ENCODE measurements at regions not wholly inside any gene's neighbourhood (a gene's known extent, or its start where the extent isn't known, plus 50 kb on each side); places are given as distances from the start of the nearest gene placed in this dataset.

DNA sequence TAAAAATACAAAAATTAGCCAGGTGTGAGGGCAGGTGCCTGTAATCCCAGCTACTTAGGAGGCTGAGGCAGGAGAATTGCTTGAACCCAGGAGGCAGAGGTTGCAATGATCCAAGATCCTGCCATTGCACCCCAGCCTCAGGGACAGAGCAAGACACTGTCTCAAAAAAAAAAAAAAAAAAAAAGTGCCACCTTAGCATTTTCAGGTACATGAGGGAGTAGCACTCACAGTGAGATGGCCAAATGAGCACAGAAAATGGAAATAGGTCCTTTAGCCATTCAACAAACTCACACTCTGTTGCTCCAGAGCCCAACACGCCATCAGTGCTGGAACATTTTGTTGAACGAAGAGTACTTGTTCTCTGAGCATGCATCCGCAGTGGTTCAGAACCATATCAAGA, 75.2 kb upstream of the MYL2 start:
- DNase-seq: no peak

DNA sequence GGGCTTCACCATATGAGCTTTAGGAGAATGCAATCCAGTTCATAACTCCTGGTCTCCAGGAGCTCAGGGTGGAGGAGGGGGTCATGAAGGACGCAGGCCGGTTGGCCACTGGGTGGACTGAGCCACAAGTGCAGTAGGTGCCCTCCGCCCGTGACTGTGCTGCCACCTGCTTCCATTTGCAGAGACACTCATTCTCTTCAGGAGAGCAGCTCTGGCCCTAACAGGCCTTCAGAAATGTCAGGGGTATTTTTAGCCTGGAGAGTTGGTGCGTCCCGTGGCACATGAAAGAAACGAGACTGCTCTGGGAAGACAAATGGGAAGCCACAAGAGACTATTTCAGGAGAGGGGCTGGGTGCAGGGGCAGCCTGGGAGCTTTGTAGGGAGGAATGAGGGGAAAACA, 74.6 kb upstream of the MYL2 start:
- no peak for DNase-seq

DNA sequence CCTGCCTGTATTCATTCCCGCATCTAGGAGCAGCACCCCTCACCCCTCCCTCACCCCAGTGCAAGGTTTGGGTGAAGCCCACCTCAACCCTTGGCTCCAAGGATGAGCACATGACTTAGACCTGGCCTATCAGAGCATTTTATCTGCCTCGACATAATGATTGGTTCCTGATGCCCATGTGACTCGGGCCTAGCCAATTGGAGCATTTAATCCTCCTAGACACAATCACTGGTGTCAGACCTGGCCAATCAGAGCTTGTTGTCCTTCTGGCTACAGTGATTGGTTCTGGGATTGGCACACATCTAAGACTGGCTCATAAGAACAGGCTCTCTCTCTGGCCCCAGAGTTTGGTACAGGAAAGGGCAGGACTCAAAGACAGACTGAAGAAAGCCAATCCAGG, 73.1 kb upstream of the MYL2 start:
- DNase-seq: no peak

DNA sequence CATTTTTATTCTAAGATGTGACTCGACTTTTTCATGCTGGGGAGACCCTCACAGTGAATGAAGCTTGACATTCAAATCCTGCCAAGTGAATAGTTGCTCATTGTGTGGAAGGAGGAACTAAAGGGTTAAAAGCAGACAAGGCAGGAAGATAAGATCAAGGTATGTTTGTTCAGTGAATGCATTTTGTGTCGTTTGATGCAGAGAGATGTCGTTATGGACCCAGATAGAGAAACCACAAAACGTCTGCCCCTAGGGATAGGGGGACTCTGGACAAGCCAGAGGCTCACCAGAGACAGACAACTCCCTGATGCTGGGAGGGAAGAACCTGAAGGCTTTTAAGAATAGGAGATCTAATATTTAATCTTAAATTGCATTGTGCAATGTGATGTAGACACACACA, 72.5 kb upstream of the MYL2 start:
- no peak for DNase-seq

DNA sequence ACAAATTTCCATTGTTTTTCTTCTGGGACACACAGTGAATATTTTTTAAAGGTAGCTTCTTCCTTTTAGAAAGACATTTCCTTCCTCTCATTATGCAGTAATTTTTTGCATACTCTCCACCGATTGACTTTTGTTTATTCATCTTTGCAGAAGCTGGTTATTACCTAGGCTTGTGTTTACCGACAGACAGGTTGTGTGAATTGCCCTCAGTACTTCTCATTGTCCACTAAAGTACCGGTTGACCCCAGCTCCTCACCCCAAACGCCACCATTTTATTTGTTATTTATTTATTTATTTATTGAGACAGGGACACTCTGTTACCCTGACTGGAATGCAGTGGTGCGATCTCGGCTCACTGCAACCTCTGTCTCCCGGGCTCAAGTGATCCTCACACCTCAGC, 63.4 kb upstream of the MYL2 start:
- no peak for DNase-seq

DNA sequence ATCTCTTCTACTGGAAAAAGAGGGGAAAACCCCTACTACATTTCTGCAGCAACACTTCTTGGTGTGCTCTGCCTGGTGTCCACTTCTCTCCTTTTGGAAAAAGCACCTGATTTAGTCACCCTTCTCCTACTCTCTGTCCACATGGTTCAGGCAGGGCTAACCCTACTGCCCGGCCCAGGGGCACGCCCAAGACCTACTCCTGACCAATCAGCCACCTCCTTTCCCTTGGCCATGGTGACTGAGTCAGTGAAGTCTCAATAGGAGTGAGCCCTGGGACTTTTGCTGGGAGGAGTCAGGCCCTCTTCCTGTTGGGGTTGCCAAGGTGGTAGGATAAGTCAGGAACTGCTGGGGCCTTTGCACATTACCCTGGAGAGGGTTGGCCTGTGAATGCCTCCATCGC, 52.5 kb upstream of the MYL2 start:
- no peak for DNase-seq

DNA sequence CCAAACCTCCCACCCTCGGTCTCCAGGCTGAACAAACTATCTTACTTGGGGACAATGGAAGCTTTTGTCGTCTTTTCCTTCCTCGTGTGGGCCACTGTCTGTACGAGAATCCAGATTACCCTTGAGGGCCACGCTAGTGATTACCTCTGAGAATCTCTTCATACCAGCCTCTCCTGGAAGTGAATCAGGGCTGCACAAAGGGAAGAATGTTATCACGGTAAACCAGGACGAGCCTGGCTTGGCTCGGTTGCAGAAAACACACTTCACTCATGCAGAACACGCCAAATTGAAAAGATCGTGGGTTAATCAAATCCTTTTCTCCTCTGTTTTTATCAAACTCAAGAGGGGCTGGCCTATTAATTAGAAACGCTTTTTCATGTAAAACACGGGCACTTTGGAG, 51.6 kb upstream of the MYL2 start:
- no peak for DNase-seq

DNA sequence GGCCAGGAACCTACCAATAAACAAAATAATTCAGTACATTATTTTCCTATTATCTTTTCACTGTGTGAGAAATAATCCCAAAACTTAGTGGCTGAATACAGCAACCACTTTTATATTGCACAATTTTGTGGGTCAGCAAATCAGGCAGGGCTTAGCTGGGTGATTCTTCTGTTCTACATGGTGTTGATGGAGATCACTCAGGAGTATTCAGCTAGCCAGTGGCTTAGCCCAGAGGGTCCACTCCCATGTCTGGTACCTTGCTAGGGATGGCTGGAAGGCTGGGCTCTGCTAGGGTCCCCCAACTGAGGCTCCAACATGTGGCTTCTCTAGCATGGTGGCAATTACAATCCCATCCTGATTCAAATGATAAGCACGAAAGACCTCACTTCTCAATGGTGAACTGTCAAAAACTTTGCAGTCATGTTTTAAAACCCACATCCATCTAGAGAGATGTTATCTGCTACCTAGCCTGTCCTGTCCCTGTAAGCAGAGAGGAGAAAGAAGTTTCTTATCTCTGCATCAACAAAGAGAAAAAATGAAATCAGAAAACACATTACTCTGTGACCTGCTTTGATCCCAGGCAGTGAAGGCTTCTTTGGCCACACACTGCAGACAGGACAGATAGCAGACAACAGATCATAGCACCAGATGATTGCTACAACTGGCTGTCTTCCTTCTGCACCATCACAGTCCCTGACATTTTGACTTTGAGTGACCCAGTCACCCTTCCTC, 51.0 kb upstream of the MYL2 start:
- DNase-seq: no peak
